ENCODE measurements at regions not wholly inside any gene's neighbourhood (a gene's known extent, or its start where the extent isn't known, plus 50 kb on each side); places are given as distances from the start of the nearest gene placed in this dataset.

DNA sequence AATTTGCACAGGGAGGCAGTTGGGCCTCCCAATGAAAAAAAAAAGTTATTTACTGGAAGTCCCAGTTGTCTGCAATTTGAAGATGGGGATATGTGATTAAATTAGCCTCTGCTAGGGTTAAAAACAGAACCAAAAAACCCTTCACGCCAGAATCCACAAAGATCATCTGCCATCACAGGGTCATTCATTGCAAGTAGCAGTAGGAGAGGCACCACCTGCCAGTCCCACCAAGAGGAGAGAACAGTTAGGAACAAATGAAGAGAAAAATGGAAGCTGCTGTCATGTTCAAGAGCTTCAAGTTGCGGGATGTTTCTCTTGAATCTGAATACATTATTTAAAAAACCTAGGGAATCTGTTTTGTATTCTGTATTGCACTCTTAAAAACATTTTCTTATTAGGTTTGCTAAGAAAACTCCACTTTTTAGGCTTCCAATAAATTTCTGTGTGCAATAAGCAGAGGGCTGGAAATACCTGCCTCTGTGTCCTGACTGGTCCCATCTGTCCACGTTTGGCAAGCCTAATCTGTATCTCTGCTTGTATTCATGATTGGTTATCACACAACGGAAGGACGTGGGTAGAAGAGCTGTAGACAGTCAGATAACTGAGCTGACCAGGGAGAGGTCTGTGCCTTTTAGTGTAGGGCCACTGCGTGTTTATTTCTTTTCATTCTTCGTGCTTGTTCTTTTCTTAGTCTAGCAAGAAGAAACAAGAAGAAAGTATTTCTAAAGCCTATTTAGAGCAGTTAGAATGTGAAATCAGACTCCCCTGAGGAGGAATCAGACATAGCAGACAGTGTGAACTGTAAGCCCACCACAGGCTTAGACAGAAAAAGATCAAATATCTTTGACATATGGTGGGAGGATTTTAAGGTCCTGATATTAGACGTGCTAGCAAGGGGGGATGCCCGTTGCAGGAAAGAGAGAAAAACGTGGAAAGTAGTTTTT, 630.6 kb upstream of the SEMA6A start:
- ATAC-seq (no peak), DNase-seq (no peak)
- no peaks in the 10 kb centered on the region for H3K27me3 ChIP-seq
- H3K36me3 ChIP-seq, result no peaks in the 10 kb centered on the region
- intact Hi-C loops (cut with DNase I), result no loop called here
- no peak overlapping the region for H3K27ac ChIP-seq
- H3K4me1 ChIP-seq, result no peaks in the 10 kb centered on the region
- TF ChIP-seq, protein P1, sequence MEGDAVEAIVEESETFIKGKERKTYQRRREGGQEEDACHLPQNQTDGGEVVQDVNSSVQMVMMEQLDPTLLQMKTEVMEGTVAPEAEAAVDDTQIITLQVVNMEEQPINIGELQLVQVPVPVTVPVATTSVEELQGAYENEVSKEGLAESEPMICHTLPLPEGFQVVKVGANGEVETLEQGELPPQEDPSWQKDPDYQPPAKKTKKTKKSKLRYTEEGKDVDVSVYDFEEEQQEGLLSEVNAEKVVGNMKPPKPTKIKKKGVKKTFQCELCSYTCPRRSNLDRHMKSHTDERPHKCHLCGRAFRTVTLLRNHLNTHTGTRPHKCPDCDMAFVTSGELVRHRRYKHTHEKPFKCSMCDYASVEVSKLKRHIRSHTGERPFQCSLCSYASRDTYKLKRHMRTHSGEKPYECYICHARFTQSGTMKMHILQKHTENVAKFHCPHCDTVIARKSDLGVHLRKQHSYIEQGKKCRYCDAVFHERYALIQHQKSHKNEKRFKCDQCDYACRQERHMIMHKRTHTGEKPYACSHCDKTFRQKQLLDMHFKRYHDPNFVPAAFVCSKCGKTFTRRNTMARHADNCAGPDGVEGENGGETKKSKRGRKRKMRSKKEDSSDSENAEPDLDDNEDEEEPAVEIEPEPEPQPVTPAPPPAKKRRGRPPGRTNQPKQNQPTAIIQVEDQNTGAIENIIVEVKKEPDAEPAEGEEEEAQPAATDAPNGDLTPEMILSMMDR (IDR thresholded peaks at IDR 0.05), result no peak
- H3K4me3 ChIP-seq, result no peak overlapping the region
- H3K9me3 ChIP-seq, result no peaks in the 10 kb centered on the region

DNA sequence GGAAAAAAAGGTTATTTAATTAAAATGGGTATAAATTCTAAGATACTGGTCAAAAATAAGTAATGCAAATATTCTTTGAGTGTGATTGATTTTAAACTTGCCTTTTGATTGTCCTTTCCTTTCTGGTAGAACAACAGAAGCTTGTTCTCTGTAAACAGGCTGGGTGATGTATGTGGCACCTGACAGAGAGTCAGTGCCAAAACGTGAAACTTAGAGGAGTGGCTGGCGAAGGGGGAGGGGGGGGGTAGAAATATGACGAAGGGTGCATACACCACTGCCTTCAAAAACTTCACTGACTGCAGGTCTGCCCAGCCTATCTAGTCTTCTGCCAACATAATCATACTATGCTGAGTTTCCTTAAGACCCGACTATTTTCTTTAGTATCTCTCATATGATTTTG, 629.8 kb upstream of the SEMA6A start:
- no peak for DNase-seq
- Histone ChIP-seq H3K9me3 (no peaks in the 10 kb centered on the region), H3K4me1 (no peaks in the 10 kb centered on the region), H3K4me3 (no peak overlapping the region), H3K27me3 (no peaks in the 10 kb centered on the region), H3K36me3 (no peaks in the 10 kb centered on the region), H3K27ac (no peak overlapping the region)
- no peak for ATAC-seq
- TF ChIP-seq, protein P1 (IDR thresholded peaks at IDR 0.05), result no peak
- intact Hi-C loops (cut with DNase I), result no loop called here

DNA sequence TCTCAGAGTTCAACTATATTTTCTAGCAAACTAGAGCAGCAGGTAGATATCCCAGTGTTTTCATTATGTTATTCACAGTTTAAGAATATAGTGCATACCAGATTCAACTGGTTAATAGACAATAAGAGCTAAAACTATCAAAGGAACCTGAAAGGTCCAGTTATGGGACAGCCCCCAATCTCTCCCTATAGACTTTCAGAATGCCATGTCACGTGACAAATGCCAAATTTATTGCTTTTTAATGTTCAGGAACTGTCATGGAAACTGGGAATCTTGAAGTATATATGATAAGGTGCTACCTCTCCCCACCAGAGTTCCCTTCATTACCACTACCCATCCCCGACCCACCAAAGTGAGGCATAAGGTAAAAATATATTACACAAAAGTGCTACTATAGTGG, 629.0 kb upstream of the SEMA6A start:
- no peaks in the 10 kb centered on the region for H3K4me1 ChIP-seq
- TF ChIP-seq, protein P1 (IDR thresholded peaks at IDR 0.05), result no peak
- H3K27ac ChIP-seq, result no peak overlapping the region
- no peaks in the 10 kb centered on the region for H3K36me3 ChIP-seq
- H3K9me3 ChIP-seq, result no peaks in the 10 kb centered on the region
- ATAC-seq (no peak), DNase-seq (no peak)
- no peaks in the 10 kb centered on the region for H3K27me3 ChIP-seq
- no peak overlapping the region for H3K4me3 ChIP-seq
- intact Hi-C loops (cut with DNase I), result no loop called here

DNA sequence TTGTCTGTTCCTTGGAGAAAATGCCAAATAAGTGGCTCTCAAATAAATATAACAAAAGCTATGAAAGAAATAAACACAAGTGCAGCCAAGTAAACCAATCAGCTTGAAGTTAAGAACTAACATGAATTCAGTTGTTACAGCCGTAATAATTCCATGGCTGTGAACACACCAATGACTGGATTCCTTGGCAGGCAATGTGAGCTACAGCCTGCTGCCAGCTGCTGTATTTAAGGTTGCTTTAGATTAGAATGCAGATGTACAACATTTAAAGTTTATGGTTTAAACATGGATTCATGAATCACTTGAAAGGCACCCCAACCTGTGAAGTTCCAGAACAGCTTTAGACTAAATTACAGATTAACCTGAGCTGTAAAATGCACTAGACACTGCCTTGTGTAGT, 626.4 kb upstream of the SEMA6A start:
- DNase-seq, result no peak
- intact Hi-C loops (cut with DNase I), result no loop called here

DNA sequence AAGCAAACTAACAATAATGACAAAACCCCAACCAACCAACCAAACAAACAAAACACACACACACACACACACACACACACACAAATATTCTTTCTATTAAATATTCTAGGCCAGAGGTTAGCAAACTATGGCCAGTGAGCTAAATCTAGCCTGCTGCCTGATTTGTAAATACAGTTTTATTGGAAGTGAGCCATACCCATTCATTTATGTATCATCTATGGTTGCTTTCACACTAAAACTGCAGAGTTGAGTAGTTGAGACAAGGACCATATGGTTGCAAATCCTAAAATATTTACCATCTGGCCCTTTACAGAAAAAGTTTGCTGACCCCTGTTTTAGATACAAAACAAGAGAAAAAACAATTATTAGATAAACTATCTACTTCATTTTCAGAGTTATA, 620.5 kb upstream of the SEMA6A start:
- H3K27me3 ChIP-seq, result no peaks in the 10 kb centered on the region
- ATAC-seq (no peak), DNase-seq (no peak)
- no peaks in the 10 kb centered on the region for H3K36me3 ChIP-seq
- no peak overlapping the region for H3K4me3 ChIP-seq
- H3K27ac ChIP-seq, result no peak overlapping the region
- intact Hi-C loops (cut with DNase I), result no loop called here
- peaks cover 4% of the 10 kb centered on the region for H3K9me3 ChIP-seq
- TF ChIP-seq, protein P1 (IDR thresholded peaks at IDR 0.05), result no peak
- H3K4me1 ChIP-seq, result no peaks in the 10 kb centered on the region

More for the DNA sequence above, 626.4 kb upstream of the SEMA6A start:
- ATAC-seq, result no peak
- no peaks in the 10 kb centered on the region for H3K4me1 ChIP-seq
- H3K27me3 ChIP-seq, result no peaks in the 10 kb centered on the region
- H3K4me3 ChIP-seq, result no peak overlapping the region
- no peaks in the 10 kb centered on the region for H3K36me3 ChIP-seq
- H3K27ac ChIP-seq, result no peak overlapping the region
- peaks cover 4% of the 10 kb centered on the region for H3K9me3 ChIP-seq
- TF ChIP-seq, protein P1 (IDR thresholded peaks at IDR 0.05), result no peak
